GM21786 (cell line): ENCODE measurements at regions not wholly inside any gene's neighbourhood (a gene's known extent, or its start where the extent isn't known, plus 50 kb on each side); places are given as distances from the start of the nearest gene placed in this dataset.
"Not testable (repeated sequence)": the region's sequence is repeated elsewhere in the genome, so short reads cannot be mapped to it uniquely, and the experiment has no call there.

ENCODE experiments used
- ATAC-seq: cut with Tn5 transposase; IDR thresholded peaks from one replicate; pipeline ENCODE4 v1.9.1; 2021; ENCODE audit not compliant: unreplicated experiment

GRCh38 chr14:105884808-105885281, 358.5 kb downstream of the TMEM121 start:
- ATAC-seq = no peak

GRCh38 chr14:105885561-105886320, 359.4 kb downstream of the TMEM121 start:
- no peak for ATAC-seq

- ATAC-seq = not testable (repeated sequence)
Observed at GRCh38 chr14:105886791-105887191, 360.4 kb downstream of the TMEM121 start.

GRCh38 chr14:105887692-105888091, 361.3 kb downstream of the TMEM121 start:
- ATAC-seq = no peak

GRCh38 chr14:105888151-105888550, 361.8 kb downstream of the TMEM121 start:
- ATAC-seq = no peak

GRCh38 chr14:105888784-105889665, 362.6 kb downstream of the TMEM121 start:
- no peak for ATAC-seq

- ATAC-seq = no peak
Observed at GRCh38 chr14:105889666-105890473, 363.5 kb downstream of the TMEM121 start.

- no peak for ATAC-seq
Observed at GRCh38 chr14:105890474-105891220, 364.3 kb downstream of the TMEM121 start.

- ATAC-seq = no peak
Observed at GRCh38 chr14:105891221-105891602, 364.8 kb downstream of the TMEM121 start.

- no peak for ATAC-seq
Observed at GRCh38 chr14:105891631-105892452, 365.5 kb downstream of the TMEM121 start.

GRCh38 chr14:105892453-105893441, 366.4 kb downstream of the TMEM121 start:
- not testable (repeated sequence) for ATAC-seq

- not testable (repeated sequence) for ATAC-seq
Observed at GRCh38 chr14:105893686-105894085, 367.3 kb downstream of the TMEM121 start.

GRCh38 chr14:105894125-105894977, 368.0 kb downstream of the TMEM121 start:
- ATAC-seq = no peak

- no peak for ATAC-seq
Observed at GRCh38 chr14:105894978-105895881, 368.8 kb downstream of the TMEM121 start.

- not testable (repeated sequence) for ATAC-seq
Observed at GRCh38 chr14:105896206-105896605, 369.8 kb downstream of the TMEM121 start.
